Glomerular visceral epithelial cell (primary cell): ENCODE measurements at regions not wholly inside any gene's neighbourhood (a gene's known extent, or its start where the extent isn't known, plus 50 kb on each side); places are given as distances from the start of the nearest gene placed in this dataset.
"Not testable (repeated sequence)": the region's sequence is repeated elsewhere in the genome, so short reads cannot be mapped to it uniquely, and the experiment has no call there.

Source experiments
- DNase-seq: peaks from one replicate; pipeline ENCODE4 v3.0.0-alpha.2; 2016; ENCODE audit errors: extremely low spot score

DNA sequence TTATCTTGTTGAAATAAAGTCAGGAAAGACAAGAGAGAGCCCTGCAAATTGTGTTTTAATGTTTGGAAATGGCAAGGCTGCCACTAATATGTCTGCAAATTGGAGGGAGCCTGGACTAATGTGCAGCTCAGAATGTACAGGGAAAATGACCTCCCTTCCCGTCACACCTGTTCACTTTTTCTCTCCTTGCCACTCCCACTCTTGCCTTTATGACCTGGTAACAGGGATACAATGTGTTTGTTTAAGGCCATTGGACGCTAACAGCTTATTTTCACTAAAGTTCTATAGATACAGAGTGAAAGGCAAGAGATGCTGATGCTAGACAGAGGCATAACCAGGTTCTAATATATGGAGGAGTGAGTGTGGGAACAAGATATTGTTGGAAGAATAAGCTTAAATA is 203.9 kb downstream of the RAB38 start:
- no peak for DNase-seq

DNA sequence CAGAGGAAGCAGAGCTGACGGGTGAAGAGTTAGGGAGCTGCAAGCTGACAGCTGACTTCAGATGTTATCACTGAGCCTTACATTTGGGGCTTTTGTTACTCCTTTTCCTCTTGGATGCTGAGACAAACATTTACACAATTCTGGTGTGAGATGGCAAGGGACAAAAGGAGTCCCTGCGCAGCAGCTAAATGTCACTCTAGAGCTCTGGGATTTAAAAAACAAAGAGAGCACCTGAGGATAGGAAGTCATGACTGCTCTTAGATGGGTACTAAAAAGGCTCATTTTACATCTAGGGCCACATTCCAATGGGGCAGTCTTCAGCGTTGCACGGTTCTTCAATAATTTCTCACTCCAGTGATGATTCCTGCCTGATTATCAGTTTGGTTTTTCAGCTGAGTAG is 204.5 kb downstream of the RAB38 start:
- DNase-seq, result no peak

DNA sequence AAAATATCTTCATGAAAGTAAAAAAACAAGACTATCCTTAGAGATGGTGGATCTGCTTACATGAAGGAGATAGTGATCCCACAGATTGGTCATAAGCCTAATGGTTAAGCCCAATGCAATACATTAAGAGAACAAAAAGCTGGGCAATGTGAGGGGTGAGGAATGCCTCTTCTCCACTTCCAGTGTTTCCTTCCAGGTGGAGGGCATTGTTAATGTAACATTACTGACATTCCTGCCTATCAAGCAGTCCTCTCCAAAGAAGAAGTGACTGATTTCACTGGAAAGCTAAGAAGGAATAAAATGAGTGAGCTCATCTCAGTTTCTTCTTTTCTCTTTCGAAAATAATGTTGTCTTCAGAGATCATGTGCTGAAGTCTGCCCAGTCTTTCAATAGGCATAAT is 207.8 kb downstream of the RAB38 start:
- DNase-seq, result no peak

DNA sequence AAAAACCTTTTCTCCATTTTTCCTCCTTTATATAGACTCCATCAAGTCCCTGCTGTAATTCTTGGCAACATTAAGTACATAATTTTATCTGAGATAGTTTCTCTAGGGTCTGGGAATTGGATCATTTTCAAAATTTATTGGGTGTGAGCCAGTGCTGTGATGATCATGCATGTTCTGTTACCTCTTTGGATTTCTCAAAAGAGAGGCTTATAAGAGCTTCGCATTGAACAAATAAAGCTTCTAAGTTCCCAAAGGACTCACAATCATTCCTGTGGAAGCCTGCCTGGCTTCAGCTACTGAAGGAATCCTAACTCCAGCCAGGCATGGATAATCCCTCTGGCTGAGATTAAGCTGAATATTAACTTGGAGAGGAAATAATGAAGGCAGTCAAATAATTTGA is 208.5 kb downstream of the RAB38 start:
- DNase-seq, result no peak

DNA sequence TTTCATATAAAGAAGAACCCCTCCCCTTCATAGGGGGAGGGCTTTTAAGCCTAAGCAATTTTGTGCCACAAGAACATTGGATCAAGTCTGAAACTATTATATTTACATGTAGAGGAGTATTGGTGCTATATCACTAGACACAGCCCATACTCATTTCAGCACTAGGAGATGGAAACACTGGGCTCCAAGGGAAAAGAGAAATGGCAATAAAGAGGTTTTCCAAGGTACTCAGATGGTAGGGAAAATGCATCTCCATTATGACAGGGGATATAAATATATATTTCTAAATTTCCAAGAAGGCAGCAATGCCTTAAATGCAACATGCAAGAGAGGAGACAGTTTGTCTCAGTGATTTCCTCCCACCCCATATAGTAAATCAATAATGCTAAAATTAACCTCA is 209.0 kb downstream of the RAB38 start:
- no peak for DNase-seq

DNA sequence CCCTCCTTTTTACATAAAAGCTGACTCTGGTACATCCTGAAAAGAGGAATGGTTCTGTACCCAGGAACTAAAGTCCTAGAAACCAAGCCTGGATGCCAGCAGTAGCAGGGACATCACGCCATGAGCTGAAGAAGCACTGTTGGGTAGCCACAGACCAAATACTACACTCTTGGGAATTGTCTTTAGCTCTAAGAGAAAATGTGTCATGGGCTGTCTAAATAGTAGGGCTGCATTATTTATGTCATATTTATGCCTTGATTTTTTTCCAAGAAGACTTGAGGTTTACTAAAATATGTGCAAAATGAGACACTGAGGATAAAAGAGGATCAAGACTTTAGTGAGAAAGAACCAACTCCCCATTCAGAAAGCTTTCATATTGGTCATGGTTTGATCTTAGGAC is 213.6 kb downstream of the RAB38 start:
- DNase-seq, result no peak

DNA sequence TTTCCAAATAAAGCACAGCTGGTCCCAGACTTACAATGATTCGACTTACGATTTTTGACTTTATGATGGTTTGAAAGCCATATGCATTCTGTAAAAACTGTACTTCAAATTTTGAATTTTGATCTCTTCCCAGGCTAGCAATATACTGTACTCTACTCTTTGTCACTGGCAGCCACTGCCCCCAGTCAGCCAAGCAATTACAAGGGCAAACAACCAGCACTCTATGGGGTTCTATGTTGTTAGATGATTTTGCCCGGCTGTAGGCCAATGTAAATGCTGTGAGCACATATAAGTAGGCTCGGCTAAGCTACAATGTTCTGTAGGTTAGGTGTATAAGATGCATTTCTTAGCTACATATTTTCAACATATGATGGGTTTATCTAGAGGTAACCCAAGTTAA is 217.3 kb downstream of the RAB38 start:
- DNase-seq, result no peak

DNA sequence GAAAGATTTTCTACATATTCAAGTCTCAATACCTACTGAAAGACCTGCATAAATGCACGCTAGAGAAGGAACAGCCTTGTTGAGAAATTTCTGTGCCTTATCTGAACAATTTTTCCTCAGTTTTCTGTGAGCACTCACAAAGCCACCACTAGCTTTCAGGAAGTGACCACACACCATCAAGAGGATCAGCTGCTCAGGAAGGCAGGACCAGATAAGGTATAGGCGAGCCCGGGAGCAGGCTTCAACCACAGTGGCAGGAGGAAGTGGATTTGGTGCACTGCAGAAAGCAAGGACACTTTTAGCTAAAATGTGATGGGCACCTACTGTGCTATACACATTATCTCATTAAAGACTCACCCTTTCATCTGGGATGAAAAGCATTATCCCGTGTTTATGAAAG is 220.8 kb downstream of the RAB38 start:
- DNase-seq, result no peak

DNA sequence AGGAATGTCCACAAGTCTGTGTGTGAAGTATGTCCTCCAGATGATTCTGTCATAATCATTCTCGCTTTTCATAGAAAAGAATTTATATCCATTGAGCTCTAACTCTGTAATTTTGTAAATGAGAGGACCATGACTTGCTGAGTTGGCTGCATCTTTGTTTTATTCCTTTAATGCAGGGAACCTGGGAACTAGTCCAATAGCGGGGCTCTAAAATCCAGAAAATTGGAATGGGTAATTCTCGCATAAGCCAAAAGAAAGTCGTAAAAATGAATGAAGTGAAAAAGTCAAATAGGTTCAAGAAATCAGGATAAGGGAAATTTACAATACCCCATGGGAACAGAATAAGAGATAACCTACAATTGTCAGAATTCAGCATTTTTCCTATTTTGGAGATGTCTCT is 232.5 kb downstream of the RAB38 start:
- no peak for DNase-seq

DNA sequence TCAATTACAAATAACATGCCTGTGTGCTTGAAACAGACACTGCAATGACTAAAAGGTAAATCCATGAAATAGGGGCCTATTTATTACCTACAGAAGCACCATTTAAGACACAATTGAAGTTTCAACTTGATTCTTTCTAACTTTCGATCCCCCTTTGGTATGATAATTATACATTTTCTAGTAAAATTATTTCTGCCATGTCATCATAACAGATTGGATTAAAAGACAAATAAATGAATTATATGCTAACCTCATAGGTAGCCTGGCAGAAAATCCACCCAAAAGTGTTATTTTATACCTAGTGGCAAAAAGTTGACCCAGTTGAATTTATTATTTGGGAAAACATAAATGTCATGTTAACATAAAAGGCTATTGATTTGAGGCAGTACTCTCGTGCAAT is 241.1 kb downstream of the RAB38 start:
- DNase-seq, result no peak

DNA sequence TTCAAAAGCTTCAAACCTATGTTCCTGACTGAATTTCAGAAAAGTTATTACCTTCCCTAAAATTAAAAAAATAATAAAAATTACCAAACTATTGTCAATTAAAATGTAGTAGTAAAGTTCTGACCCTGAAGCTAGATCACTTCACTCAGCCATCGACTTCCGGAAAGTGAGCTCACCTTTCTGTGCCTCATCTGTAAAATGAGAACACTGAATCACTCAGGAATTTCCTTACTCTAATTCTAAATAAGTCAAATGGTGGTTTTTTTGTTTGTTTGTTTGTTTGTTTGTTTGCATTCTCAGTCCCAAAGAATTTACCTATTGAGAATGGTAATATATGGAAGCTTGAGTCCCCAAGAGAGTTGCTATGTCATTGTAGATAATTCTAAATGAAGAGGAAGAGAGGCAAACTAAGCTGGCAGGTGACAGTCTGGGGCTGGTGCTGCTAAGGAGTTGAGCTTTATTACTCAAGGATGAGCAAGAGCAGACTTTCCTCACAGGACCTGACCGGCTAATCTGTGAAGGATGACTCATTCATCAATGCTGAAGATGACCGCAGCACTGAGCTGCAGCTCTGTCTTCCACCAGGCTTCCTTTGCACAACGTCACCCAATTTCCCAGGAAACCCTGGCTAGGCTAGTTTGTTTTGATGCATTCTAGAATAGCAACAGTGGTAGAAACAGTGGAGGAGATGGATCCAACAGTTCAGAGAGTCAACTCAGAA is 248.8 kb downstream of the RAB38 start:
- peak; percentile 80 for DNase-seq

DNA sequence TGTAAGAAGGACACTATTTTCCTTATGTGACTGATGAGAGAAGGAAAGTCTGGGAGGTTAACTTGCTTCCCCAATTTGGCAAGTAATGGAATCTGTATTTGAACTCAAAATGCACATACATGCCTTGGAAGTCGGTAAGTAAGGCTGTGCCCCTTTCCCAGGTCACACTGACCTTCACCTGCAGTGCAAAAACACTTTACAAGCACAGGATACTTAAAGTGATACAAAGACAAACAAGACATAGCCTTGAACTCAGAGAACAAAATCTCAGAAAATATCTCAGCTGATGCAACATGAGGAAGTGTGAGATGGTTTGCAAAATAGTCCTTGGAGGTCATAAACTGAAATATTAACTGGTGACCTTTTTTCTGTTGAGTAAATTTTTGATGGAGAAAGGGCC is 251.1 kb downstream of the RAB38 start:
- no peak for DNase-seq

DNA sequence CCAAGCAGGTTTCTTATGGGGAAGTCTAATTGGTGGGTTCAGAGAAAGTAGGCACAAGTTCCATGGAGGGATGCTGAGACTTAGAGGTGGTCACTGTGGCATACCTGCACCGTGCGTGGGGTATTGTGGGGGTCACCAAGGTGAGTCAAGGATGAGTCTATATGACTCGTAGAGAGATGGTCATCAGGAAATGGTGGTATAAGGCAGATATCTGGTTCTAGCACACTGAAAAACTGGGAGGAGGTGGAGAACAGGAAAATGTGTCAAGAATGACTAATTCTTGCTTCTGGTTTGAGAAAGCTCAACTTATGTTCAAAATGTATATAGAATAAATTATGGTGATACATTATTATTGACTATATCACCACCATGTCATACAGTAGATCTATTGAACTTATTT is 258.1 kb downstream of the RAB38 start:
- DNase-seq, result no peak

DNA sequence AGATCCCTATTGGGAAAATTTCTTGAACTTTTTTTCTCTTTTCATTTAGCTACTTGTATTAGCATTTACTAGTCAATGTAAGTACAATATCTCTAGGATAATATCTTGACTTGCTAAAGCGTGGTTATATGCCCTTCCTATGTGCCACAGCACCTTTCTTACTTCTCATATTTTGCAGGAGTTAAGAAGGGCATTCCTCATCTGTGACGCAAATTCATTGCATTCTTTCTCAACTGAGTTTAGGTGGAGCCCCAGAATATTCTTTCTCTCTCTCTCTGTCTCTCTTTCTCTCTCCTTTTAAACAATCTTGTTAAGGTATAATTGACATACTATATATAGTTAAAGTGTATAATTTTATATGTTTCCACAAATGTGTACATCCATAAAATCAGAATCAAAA is 266.1 kb downstream of the RAB38 start:
- DNase-seq, result no peak

DNA sequence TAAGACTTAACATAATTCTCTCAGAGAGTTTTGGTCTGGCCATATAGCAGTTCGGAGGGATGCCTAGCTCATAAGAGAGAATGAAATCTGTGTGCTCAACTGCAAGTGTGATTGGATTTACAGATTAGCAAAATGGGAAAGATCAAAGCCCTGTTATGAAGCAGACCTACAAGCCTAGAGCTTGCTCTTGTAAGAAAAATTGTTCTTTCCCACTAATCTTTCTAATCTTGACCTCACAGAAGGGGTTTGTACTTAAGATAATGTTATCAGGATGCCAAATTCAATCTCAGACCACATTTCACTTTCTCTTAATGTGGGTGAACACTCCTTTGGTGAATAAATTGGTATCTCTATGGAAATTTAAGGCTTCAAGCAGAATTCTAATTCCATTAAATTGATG is 267.2 kb downstream of the RAB38 start:
- DNase-seq, result no peak

DNA sequence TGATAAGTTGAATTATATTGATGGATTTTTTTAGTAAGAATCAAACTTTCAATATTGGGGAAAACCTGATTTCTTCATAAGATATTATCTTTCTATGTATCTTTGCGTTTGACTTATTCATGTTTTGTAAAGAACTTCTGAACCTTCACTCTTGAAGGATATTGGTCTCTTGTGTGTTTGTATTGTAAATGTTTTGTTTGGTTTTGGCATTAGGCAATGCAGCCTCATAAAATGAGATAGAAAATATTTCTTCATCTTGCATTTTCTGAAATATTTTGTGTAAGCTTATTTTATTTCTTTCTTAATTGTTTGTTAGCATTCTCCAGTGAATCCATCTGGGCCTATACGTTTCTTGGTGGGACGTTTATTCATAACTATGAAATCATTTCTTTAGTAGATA is 271.9 kb downstream of the RAB38 start:
- no peak for DNase-seq

DNA sequence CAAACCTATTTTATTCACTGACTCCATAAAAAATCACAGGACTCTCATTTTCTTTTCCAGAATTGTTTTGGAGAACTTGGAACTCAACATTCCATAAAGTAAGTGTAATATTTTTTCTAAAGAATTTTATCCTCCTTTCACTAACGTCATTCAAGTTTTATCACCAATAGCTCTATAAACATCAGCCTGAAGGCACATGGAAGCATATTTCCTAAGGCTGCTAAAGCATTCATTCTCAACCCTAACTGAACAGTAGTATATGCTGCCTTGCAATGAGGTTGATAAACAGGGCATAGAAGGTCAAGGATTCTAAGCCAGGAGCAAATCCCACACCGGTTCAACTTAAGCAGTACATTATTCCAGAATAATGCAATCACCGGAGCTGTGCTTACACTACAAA is 273.9 kb downstream of the RAB38 start:
- no peak for DNase-seq

DNA sequence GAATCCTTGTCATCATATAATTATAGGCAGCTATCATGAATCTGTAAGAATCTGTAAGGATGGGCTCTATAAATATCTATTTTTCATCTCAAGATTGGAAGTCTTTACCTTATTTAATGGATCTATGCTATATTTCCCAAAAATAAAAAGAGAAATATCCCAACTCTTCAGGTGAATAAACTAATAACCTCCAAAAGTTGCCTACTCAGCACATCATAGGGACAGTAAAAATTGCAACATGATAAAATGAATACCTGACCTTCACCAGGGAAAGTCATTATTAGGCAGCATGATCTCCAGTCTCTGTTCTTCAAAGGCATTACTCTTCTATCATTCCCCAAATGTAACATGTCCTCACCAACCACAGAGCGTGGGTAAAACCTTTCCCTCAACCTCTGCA is 277.3 kb downstream of the RAB38 start:
- no peak for DNase-seq

DNA sequence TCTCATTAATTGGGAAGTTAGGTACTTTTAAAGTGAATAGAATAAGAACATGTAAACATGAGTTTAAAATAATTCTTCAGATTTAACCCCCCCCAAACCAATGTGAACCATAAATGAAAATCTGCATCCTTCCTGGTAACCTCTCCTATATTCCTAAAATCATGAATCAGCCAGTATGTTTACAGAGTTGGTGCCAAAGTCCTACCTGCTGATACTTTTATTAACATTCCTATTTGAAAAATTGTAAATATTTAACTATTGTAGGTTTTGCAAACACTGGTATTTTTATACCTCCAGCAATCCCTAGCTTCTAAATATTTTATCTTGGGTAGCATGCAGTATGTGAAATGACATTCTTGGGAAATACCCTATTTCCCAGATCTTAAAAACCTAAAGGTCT is 278.2 kb downstream of the RAB38 start:
- no peak for DNase-seq

DNA sequence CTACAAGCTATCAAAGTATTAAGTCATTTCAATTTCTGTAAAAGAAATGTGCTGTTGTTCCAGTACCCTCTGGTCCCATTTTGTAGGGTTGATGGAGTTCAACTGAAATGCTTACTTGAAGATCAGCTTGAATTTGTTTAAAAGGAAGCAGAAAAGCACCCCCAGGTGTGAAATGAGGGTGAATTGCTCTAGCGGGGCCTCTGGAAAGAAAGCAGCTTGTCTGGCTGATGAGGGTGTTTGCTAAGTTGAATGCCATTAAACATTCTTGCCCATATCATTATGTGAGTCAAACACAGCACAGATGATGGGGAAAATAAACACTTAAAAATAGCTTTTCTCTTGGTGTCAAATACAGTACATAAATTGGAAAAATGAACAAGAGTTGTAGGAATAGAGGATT is 280.3 kb downstream of the RAB38 start:
- DNase-seq, result no peak

DNA sequence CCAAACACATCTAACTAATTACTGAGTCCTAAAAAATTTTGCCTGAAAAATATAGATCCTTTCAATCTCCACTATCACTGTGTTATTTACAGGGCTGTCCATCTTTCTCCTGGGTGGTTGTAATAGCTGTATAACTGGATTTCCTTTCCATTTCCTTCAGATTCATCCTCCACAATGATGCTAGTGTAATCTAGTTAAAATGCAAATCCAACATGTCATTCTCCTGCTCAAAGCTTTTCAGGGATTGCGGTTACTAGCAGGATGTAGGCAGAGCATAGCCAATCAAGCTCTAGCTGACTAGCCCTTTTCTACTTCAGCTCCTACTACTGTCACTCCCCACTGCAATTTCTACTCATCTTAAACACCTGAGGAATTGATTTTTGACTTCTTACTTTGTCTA is 283.0 kb downstream of the RAB38 start:
- no peak for DNase-seq

DNA sequence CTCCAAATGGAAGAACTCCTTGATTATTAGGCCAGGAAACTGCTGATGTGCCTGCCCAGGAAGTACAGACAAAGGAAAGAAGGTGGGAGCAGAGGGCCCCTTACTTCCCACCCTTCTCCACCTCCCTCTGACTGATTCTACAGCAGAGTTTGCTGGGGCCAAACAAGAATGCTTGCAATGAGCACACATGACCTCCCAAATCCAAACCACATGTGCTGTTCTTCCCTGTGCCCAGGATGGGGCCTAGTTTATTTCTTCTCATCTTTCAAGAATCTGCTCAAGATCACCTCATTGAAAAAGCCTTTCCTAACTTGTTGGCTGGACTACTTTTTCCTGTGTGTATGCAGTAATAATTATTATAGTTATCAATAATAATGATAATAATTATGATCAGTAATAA is 286.1 kb downstream of the RAB38 start:
- DNase-seq, result no peak

DNA sequence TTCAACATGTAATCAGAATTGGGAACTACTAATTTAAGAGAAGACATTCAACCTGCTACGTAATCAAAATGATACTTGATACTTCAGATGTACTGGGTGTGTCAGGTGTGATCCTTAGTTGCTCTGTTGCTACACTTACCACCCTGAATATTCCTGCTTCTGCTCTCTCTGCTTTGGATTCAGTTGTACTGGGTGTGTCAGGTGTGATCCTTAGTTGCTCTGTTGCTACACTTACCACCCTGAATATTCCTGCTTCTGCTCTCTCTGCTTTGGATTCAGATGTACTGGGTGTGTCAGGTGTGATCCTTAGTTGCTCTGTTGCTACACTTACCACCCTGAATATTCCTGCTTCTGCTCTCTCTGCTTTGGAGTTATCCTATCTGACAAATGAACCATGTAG is 290.2 kb downstream of the RAB38 start:
- not testable (repeated sequence) for DNase-seq

DNA sequence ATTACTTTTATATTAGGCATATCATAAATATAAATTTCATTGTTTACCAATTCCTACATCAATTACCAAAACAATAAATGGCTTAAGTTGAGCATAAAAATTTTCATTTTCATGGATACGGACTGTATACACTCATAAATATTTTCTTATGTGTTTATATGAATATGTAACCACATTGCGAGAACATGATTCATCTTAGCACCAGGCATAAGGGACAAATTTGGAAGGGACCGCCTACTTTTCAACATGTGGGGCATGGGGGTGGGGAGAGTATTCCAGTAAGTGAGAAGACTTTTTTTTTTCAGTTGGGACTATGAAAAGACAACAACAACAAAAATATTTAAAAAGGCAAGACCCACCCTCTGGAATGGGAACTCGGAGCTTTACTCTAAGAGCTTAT is 296.1 kb downstream of the RAB38 start:
- no peak for DNase-seq
